ENCODE measurements at regions not wholly inside any gene's neighbourhood (a gene's known extent, or its start where the extent isn't known, plus 50 kb on each side); places are given as distances from the start of the nearest gene placed in this dataset.

GRCh38 chr5:92977846-92978540 lies 603.0 kb downstream of the NR2F1-AS1 start:
- TF ChIP-seq CTCF (IDR thresholded peaks at IDR 0.05) (no peak), POLR2A (IDR thresholded peaks at IDR 0.05) (no peak), EP300 (IDR thresholded peaks at IDR 0.05) (no peak)
